NCI-H1436 treated with DMSO at 0.1 percent for 48 hours (cell line): ENCODE measurements at regions not wholly inside any gene's neighbourhood (a gene's known extent, or its start where the extent isn't known, plus 50 kb on each side); places are given as distances from the start of the nearest gene placed in this dataset.

ENCODE experiments used
- DNase-seq: peaks from one replicate; lab custom pipeline; 2025; lab: John Stamatoyannopoulos, UW

- no peak for DNase-seq
Measured at GRCh38 chr6:157772820-157773219, 50.2 kb upstream of the SNX9 start.
